Body of pancreas (tissue), 4 donors: ENCODE measurements at regions not wholly inside any gene's neighbourhood (a gene's known extent, or its start where the extent isn't known, plus 50 kb on each side); places are given as distances from the start of the nearest gene placed in this dataset.

Experiments used
- CTCF ChIP-seq, 7 experiments: fragments of 450-650 bp in 4 of 7; fragments of 200-600 bp in 3 of 7; sonication (generic) in 3 of 7; IDR thresholded peaks; one replicate each; pipeline ENCODE4 v1.5.1; 2016 to 2019; ENCODE audit warnings: antibody characterized with exemption in 7 of 7
- POLR2A ChIP-seq, 3 donors: fragments of 450-650 bp; IDR thresholded peaks; one replicate each; pipeline ENCODE4 v1.6.1; 2016; ENCODE audit warnings: antibody characterized with exemption in 3 of 3, mild to moderate bottlenecking in 2 of 3

DNA sequence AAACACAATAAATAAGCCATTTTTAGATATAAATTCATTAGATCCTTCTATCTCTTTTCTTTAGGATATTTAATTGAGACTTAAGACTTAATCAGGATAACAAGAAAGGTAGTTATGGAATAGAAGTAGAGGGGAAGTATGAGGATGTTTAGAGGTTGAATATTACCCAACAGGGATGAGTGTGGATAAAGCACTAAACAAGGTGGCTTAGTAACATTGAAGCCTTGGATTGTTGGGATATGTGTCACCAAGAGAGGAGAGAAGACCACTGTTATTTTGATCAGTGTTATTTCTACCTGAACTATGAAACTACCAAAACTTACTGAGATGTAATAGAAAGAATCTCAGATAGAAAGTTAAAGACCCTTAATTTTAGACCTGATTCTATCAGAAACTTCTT, 405.7 kb downstream of the PIK3C3 start:
- TF ChIP-seq CTCF (IDR thresholded peaks at IDR 0.05) (no peak), POLR2A (IDR thresholded peaks at IDR 0.05) (no peak)
